ENCODE measurements at regions not wholly inside any gene's neighbourhood (a gene's known extent, or its start where the extent isn't known, plus 50 kb on each side); places are given as distances from the start of the nearest gene placed in this dataset.

DNA sequence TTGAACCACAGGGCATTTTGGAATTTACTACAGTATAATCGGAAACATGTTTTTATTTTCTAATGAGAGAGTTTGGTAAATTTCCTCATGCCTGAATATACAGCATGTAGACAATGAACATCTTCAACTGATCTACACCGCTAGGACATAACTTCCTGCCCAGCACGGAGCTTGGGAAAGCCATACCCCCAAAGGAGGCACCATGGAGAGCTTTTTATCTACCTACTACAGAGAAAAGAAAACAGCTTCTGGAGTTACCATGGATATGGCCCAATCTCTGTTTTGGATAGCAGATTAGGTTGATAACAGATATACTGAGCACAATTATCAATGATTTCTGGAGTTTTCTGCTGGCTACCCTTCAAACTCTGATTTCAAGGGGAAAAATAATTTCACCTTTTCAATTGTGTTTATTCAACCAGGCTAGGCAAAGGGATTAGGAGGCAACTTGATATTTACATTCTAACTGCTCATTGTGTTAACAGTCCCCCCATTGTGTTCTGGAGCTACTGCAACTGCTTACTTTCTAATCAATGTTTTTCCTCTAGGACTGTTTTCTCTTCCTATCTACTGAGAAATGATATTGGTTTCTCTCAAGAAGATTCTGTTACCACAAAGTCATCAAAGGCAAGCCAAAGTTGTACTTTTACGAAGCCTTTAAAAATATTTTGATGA, 123.0 kb upstream of the ARHGAP28 start:
- DNase-seq: no peak
- no peak overlapping the region for H3K4me3 ChIP-seq (ENCODE audit: control extremely low read depth in 1 of 5, extremely low read depth in 1 of 5, insufficient read depth in 1 of 5, low read depth in 2 of 5, low read length in 4 of 5)
- H3K36me3 ChIP-seq (replicated peaks in 1 of 2; ENCODE audit: control extremely low read depth in 1 of 2, control insufficient read depth in 1 of 2, extremely low read depth in 1 of 2, insufficient read depth in 2 of 2, low read length in 1 of 2): no peaks in the 10 kb centered on the region
- Mint-ChIP-seq H3K4me3 (no peak overlapping the region), H3K4me1 (no peaks in the 10 kb centered on the region), H3K27ac (no peak overlapping the region), H3K9me3 (ENCODE audit: insufficient read depth) (no peaks in the 10 kb centered on the region), H3K27me3 (no peaks in the 10 kb centered on the region)
- H2AFZ ChIP-seq (ENCODE audit: insufficient read depth, low read depth, low read length, poor library complexity, severe bottlenecking): no peak overlapping the region
- no peak overlapping the region for H3K9ac ChIP-seq (ENCODE audit: low read length)
- H3K79me2 ChIP-seq (ENCODE audit: control insufficient read depth, insufficient read depth, low read length): no peaks in the 10 kb centered on the region
- H3K4me2 ChIP-seq (replicated peaks; ENCODE audit: low read depth, low read length, poor library complexity, severe bottlenecking): no peak overlapping the region
- CTCF ChIA-PET: no interaction called here
- no peak overlapping the region for H3K27ac ChIP-seq (ENCODE audit: low read length in 2 of 2)
- TF ChIP-seq, protein P1, sequence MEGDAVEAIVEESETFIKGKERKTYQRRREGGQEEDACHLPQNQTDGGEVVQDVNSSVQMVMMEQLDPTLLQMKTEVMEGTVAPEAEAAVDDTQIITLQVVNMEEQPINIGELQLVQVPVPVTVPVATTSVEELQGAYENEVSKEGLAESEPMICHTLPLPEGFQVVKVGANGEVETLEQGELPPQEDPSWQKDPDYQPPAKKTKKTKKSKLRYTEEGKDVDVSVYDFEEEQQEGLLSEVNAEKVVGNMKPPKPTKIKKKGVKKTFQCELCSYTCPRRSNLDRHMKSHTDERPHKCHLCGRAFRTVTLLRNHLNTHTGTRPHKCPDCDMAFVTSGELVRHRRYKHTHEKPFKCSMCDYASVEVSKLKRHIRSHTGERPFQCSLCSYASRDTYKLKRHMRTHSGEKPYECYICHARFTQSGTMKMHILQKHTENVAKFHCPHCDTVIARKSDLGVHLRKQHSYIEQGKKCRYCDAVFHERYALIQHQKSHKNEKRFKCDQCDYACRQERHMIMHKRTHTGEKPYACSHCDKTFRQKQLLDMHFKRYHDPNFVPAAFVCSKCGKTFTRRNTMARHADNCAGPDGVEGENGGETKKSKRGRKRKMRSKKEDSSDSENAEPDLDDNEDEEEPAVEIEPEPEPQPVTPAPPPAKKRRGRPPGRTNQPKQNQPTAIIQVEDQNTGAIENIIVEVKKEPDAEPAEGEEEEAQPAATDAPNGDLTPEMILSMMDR (IDR thresholded peaks at IDR 0.05): no peak
- TF ChIP-seq EZH2 (IDR thresholded peaks at IDR 0.05; ENCODE audit: borderline replicate concordance, insufficient read depth, low read depth, low read length, poor library complexity, severe bottlenecking): no peak
- intact Hi-C loops (cut with micrococcal nuclease): no loop called here
- no peaks in the 10 kb centered on the region for H4K20me1 ChIP-seq (ENCODE audit: control insufficient read depth, insufficient read depth, low read length, poor library complexity, severe bottlenecking)
- no peak for ATAC-seq (ENCODE audit: low read depth)
- no peaks in the 10 kb centered on the region for H3K27me3 ChIP-seq (replicated peaks in 1 of 4; ENCODE audit: control extremely low read depth in 1 of 4, control insufficient read depth in 3 of 4, insufficient read depth in 4 of 4, low read length in 3 of 4)
- H3K4me1 ChIP-seq (ENCODE audit: control insufficient read depth in 2 of 2, insufficient read depth in 2 of 2, low read length in 2 of 2): no peaks in the 10 kb centered on the region
- peaks cover 0 to 6% (median 0%) of the 10 kb centered on the region in 3 donors for H3K9me3 ChIP-seq (ENCODE audit: control extremely low read depth in 1 of 3, control insufficient read depth in 2 of 3, insufficient read depth in 1 of 3, low read length in 2 of 3)
- POLR2A ChIA-PET: no interaction called here
- 17% methylated on average over 2 of the region's 4 CpGs for WGBS (ENCODE audit: insufficient coverage)

DNA sequence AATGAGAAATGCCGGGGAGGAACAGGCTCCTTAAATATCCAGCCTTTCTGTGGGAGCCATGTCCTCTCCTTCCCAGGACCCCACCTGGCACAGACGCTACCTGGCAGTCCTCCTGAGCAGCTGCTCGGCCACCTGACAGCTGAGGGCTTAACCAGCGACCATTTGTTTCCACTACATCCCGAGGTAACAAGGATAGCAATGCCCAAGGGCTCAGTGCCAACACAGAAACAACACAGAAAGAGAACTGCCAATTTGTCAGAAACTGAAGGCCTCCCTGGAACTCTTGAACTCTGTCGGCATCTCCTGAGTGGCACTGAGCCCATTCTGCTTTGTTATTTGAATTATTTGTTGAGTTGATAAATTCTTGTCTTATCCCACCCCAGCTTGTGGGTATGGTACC, 122.2 kb upstream of the ARHGAP28 start:
- Histone ChIP-seq H3K9me3 (ENCODE audit: control extremely low read depth in 1 of 3, control insufficient read depth in 2 of 3, insufficient read depth in 1 of 3, low read length in 2 of 3) (peaks cover 0 to 6% (median 0%) of the 10 kb centered on the region in 3 donors), H3K27me3 (replicated peaks in 1 of 4; ENCODE audit: control extremely low read depth in 1 of 4, control insufficient read depth in 3 of 4, insufficient read depth in 4 of 4, low read length in 3 of 4) (no peaks in the 10 kb centered on the region), H3K4me2 (replicated peaks; ENCODE audit: low read depth, low read length, poor library complexity, severe bottlenecking) (no peak overlapping the region), H2AFZ (ENCODE audit: insufficient read depth, low read depth, low read length, poor library complexity, severe bottlenecking) (no peak overlapping the region), H3K79me2 (ENCODE audit: control insufficient read depth, insufficient read depth, low read length) (no peaks in the 10 kb centered on the region), H3K27ac (ENCODE audit: low read length in 2 of 2) (no peak overlapping the region), H3K4me3 (ENCODE audit: control extremely low read depth in 1 of 5, extremely low read depth in 1 of 5, insufficient read depth in 1 of 5, low read depth in 2 of 5, low read length in 4 of 5) (no peak overlapping the region), H4K20me1 (ENCODE audit: control insufficient read depth, insufficient read depth, low read length, poor library complexity, severe bottlenecking) (no peaks in the 10 kb centered on the region), H3K4me1 (ENCODE audit: control insufficient read depth in 2 of 2, insufficient read depth in 2 of 2, low read length in 2 of 2) (no peaks in the 10 kb centered on the region), H3K36me3 (replicated peaks in 1 of 2; ENCODE audit: control extremely low read depth in 1 of 2, control insufficient read depth in 1 of 2, extremely low read depth in 1 of 2, insufficient read depth in 2 of 2, low read length in 1 of 2) (no peaks in the 10 kb centered on the region), H3K9ac (ENCODE audit: low read length) (no peak overlapping the region)
- TF ChIP-seq, protein P1 (IDR thresholded peaks at IDR 0.05): no peak
- TF ChIP-seq EZH2 (IDR thresholded peaks at IDR 0.05; ENCODE audit: borderline replicate concordance, insufficient read depth, low read depth, low read length, poor library complexity, severe bottlenecking): no peak
- ChIA-PET POLR2A (no interaction called here), CTCF (no interaction called here)
- 82% methylated on average over 5 of the region's 6 CpGs for WGBS (ENCODE audit: insufficient coverage)
- Mint-ChIP-seq H3K27ac (no peak overlapping the region), H3K9me3 (ENCODE audit: insufficient read depth) (no peaks in the 10 kb centered on the region), H3K4me1 (no peaks in the 10 kb centered on the region), H3K4me3 (no peak overlapping the region), H3K27me3 (no peaks in the 10 kb centered on the region)
- ATAC-seq (ENCODE audit: low read depth) (no peak), DNase-seq (no peak)
- intact Hi-C loops (cut with micrococcal nuclease): no loop called here
